Thyroid gland (tissue), 4 donors: ENCODE measurements at regions not wholly inside any gene's neighbourhood (a gene's known extent, or its start where the extent isn't known, plus 50 kb on each side); places are given as distances from the start of the nearest gene placed in this dataset.

ENCODE experiments used
- POLR2A ChIP-seq, 2 donors: fragments of 450-650 bp; IDR thresholded peaks; one replicate each; pipeline ENCODE4 v1.6.1; 2017; ENCODE audit warnings: antibody characterized with exemption in 2 of 2, mild to moderate bottlenecking in 2 of 2, moderate library complexity in 1 of 2
- TF ChIP-seq, protein P1 (sequence below), 6 experiments: fragments of 200-600 bp in 3 of 6; fragments of 450-650 bp in 3 of 6; sonication (generic) in 3 of 6; IDR thresholded peaks; one replicate each; pipeline ENCODE4 v1.5.1; 2016 to 2019; ENCODE audit warnings: antibody characterized with exemption in 6 of 6, mild to moderate bottlenecking in 2 of 6, inconsistent platforms in 1 of 6, moderate library complexity in 1 of 6

DNA sequence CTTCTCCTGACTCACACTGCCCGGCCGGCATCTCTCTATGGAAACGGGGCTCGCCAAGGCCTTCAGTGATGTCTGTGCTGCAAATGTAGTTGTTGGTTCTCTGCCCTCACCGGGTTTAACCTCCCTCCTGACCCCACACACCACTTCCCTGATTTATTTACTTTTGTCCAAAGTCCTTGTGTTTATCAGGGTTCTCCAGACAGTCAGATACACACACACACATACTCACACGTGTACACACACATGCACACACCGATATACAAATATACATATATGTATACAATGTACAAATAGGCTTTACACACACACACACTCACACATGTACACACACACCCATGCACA, 647.0 kb downstream of the BRD1 start:
- no peak for TF ChIP-seq POLR2A (IDR thresholded peaks at IDR 0.05)
- TF ChIP-seq, protein P1, sequence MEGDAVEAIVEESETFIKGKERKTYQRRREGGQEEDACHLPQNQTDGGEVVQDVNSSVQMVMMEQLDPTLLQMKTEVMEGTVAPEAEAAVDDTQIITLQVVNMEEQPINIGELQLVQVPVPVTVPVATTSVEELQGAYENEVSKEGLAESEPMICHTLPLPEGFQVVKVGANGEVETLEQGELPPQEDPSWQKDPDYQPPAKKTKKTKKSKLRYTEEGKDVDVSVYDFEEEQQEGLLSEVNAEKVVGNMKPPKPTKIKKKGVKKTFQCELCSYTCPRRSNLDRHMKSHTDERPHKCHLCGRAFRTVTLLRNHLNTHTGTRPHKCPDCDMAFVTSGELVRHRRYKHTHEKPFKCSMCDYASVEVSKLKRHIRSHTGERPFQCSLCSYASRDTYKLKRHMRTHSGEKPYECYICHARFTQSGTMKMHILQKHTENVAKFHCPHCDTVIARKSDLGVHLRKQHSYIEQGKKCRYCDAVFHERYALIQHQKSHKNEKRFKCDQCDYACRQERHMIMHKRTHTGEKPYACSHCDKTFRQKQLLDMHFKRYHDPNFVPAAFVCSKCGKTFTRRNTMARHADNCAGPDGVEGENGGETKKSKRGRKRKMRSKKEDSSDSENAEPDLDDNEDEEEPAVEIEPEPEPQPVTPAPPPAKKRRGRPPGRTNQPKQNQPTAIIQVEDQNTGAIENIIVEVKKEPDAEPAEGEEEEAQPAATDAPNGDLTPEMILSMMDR (IDR thresholded peaks at IDR 0.05) = no peak
